Transverse colon (tissue), 4 donors: ENCODE measurements at regions not wholly inside any gene's neighbourhood (a gene's known extent, or its start where the extent isn't known, plus 50 kb on each side); places are given as distances from the start of the nearest gene placed in this dataset.

Source experiments
- POLR2A ChIP-seq: fragments of 450-650 bp; IDR thresholded peaks from one replicate; pipeline ENCODE4 v1.6.1; 2016; ENCODE audit warnings: antibody characterized with exemption, mild to moderate bottlenecking, moderate library complexity
- POLR2AphosphoS5 ChIP-seq, 3 donors: sonication (generic); formaldehyde crosslinking; IDR thresholded peaks; one replicate each; pipeline ENCODE4 v1.6.1; 2016; ENCODE audit warnings: antibody characterized with exemption in 3 of 3
- TF ChIP-seq, protein P1 (sequence below), 5 experiments: fragments of 200-600 bp in 3 of 5; fragments of 450-650 bp in 2 of 5; sonication (generic) in 3 of 5; IDR thresholded peaks; 1 replicate in 2 of 5; 2 replicates in 3 of 5; pipeline ENCODE4 v1.5.1; 2016 to 2017; ENCODE audit warnings: antibody characterized with exemption in 5 of 5, inconsistent platforms in 3 of 5, mild to moderate bottlenecking in 2 of 5, moderate library complexity in 1 of 5

DNA sequence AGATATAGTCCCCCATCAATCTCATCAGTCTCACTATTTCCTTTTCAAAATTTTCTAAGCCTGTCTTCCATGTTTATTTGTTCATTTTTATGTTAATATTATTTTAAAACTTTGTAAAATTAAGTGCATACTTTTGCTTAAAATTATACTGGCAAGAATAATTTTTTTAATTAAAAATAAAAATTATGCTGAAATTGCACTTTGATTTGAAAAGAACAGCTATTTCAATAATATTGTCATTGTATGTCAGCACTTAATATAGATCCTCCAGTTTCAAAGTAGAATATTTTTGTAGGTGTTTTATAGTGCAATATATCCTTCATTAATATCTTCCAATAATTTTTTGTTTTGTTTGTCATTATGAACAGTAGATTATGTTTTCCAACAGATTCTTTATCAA is 99.0 kb upstream of the MAGI2 start:
- TF ChIP-seq, protein P1, sequence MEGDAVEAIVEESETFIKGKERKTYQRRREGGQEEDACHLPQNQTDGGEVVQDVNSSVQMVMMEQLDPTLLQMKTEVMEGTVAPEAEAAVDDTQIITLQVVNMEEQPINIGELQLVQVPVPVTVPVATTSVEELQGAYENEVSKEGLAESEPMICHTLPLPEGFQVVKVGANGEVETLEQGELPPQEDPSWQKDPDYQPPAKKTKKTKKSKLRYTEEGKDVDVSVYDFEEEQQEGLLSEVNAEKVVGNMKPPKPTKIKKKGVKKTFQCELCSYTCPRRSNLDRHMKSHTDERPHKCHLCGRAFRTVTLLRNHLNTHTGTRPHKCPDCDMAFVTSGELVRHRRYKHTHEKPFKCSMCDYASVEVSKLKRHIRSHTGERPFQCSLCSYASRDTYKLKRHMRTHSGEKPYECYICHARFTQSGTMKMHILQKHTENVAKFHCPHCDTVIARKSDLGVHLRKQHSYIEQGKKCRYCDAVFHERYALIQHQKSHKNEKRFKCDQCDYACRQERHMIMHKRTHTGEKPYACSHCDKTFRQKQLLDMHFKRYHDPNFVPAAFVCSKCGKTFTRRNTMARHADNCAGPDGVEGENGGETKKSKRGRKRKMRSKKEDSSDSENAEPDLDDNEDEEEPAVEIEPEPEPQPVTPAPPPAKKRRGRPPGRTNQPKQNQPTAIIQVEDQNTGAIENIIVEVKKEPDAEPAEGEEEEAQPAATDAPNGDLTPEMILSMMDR (IDR thresholded peaks at IDR 0.05) = no peak
- TF ChIP-seq POLR2A (no peak), POLR2AphosphoS5 (IDR thresholded peaks at IDR 0.05) (no peak)
